Colonic mucosa (tissue), 4 donors: ENCODE measurements at regions not wholly inside any gene's neighbourhood (a gene's known extent, or its start where the extent isn't known, plus 50 kb on each side); places are given as distances from the start of the nearest gene placed in this dataset.

Experiments used
- DNase-seq: peaks from one replicate; pipeline ENCODE4 v3.0.0-alpha.2; 2020
- H3K27ac ChIP-seq: fragments of 200-600 bp; one replicate; pipeline ENCODE4 v1.8.0; 2021
- H3K27me3 ChIP-seq: fragments of 200-600 bp; one replicate; pipeline ENCODE4 v1.8.0; 2021
- H3K36me3 ChIP-seq: fragments of 200-600 bp; one replicate; pipeline ENCODE4 v1.8.0; 2021
- H3K4me1 ChIP-seq: fragments of 200-600 bp; one replicate; pipeline ENCODE4 v1.8.0; 2021; ENCODE audit warnings: mild to moderate bottlenecking
- H3K4me3 ChIP-seq: fragments of 200-600 bp; one replicate; pipeline ENCODE4 v1.8.0; 2021
- H3K9ac ChIP-seq, 2 donors: one replicate each; pipeline ENCODE4 v1.7.0; 2013; ENCODE audit warnings: control low read depth in 2 of 2, low read depth in 2 of 2, low read length in 2 of 2
- H3K9me3 ChIP-seq: fragments of 200-600 bp; one replicate; pipeline ENCODE4 v1.8.0; 2021
- intact Hi-C: fragments of 100-400 bp; cut with DNase I; formaldehyde crosslinking; loops from one replicate; pipeline ENCODE4 v1.14.1; 2022
- TF ChIP-seq, protein P1 (sequence below): fragments of 200-600 bp; IDR thresholded peaks from one replicate; pipeline ENCODE4 v1.8.0; 2022; ENCODE audit warnings: antibody characterized with exemption, mild to moderate bottlenecking
- donor health status: healthy.
- donor health status: DM: no; HTN: no; CAD: no.
- donor health status: DM: no; HTN: no; CAD: no.

GRCh38 chrX:107507744-107508117 lies 58.3 kb downstream of the FRMPD3 start:
- Histone ChIP-seq H3K36me3 (no peaks in the 10 kb centered on the region), H3K4me1 (no peaks in the 10 kb centered on the region), H3K27ac (no peak overlapping the region), H3K9me3 (no peaks in the 10 kb centered on the region), H3K27me3 (no peaks in the 10 kb centered on the region), H3K9ac (no peak overlapping the region), H3K4me3 (no peak overlapping the region)
- intact Hi-C loops, result no loop called here
- TF ChIP-seq, protein P1, sequence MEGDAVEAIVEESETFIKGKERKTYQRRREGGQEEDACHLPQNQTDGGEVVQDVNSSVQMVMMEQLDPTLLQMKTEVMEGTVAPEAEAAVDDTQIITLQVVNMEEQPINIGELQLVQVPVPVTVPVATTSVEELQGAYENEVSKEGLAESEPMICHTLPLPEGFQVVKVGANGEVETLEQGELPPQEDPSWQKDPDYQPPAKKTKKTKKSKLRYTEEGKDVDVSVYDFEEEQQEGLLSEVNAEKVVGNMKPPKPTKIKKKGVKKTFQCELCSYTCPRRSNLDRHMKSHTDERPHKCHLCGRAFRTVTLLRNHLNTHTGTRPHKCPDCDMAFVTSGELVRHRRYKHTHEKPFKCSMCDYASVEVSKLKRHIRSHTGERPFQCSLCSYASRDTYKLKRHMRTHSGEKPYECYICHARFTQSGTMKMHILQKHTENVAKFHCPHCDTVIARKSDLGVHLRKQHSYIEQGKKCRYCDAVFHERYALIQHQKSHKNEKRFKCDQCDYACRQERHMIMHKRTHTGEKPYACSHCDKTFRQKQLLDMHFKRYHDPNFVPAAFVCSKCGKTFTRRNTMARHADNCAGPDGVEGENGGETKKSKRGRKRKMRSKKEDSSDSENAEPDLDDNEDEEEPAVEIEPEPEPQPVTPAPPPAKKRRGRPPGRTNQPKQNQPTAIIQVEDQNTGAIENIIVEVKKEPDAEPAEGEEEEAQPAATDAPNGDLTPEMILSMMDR, result no peak
- no peak for DNase-seq

GRCh38 chrX:107508925-107509324 lies 59.5 kb downstream of the FRMPD3 start:
- Histone ChIP-seq H3K27ac (no peak overlapping the region), H3K4me3 (no peak overlapping the region), H3K36me3 (no peaks in the 10 kb centered on the region), H3K4me1 (no peaks in the 10 kb centered on the region), H3K9me3 (no peaks in the 10 kb centered on the region), H3K27me3 (no peaks in the 10 kb centered on the region), H3K9ac (no peak overlapping the region)
- intact Hi-C loops, result no loop called here
- DNase-seq, result no peak
- TF ChIP-seq, protein P1, result no peak

DNA sequence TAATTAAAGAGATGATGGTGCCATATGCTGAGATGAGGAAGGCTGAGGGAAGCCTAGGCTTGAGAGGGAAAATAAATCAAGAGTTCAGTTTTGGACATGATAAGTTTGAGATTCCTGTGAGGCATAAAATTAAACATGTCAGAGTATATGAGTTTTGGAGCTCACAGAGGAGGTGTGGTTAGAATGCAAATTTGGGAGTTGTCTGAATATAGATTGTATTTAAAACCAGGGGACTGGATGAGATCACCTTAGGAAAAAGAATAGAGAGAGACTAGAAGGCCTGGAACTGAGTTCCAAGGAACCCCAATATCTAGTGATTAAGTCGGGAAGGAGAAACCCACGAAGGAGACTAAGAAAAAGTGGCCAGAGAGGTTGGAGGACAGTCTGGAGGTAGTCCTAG lies 65.5 kb downstream of the FRMPD3 start:
- Histone ChIP-seq H3K4me1 (no peaks in the 10 kb centered on the region), H3K36me3 (no peaks in the 10 kb centered on the region), H3K27me3 (no peaks in the 10 kb centered on the region), H3K9ac (no peak overlapping the region), H3K9me3 (no peaks in the 10 kb centered on the region), H3K27ac (no peak overlapping the region), H3K4me3 (no peak overlapping the region)
- TF ChIP-seq, protein P1, result no peak
- intact Hi-C loops, result no loop called here
- no peak for DNase-seq

DNA sequence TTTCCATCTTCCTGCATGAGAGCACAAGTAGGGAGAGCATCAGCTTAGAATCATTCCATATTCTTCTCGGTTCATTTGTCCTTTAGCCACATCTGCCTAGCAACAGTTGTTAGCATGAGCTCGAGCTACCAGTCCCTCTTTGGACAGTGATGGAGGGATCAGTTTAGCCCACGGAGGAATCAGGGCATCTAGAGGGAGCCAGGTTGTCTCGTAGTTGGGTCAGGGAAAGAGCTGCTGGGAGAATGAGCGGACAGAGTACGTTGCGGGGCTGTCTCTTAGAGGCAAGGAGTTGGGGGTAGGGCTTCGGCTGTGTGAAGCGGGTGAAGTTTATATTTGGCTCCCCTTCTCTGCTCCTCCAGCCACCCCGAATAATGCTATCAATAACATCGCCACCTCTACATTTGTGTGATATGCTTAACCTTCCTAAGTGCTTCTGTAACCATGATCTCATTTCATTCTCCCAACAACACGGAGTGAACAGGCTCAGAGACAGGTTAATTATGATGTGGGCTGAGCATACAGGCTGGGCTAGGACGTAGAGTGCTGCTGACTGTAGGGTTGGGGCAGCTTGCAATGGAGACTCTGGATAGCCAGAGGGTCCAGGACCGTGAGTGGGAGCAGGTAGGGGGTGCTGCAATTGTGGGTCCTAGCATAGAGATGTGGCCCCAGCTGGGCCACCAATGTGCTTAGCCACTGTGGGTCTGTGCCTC lies 72.6 kb downstream of the FRMPD3 start:
- no peaks in the 10 kb centered on the region for H3K36me3 ChIP-seq
- no peak overlapping the region for H3K9ac ChIP-seq
- DNase-seq, result no peak
- intact Hi-C loops, result no loop called here
- no peaks in the 10 kb centered on the region for H3K9me3 ChIP-seq
- TF ChIP-seq, protein P1, result no peak
- H3K27ac ChIP-seq, result no peak overlapping the region
- H3K27me3 ChIP-seq, result no peaks in the 10 kb centered on the region
- H3K4me1 ChIP-seq, result no peaks in the 10 kb centered on the region
- H3K4me3 ChIP-seq, result no peak overlapping the region

GRCh38 chrX:107522901-107523300 lies 73.4 kb downstream of the FRMPD3 start:
- Histone ChIP-seq H3K36me3 (no peaks in the 10 kb centered on the region), H3K27ac (no peak overlapping the region), H3K4me3 (no peak overlapping the region), H3K27me3 (no peaks in the 10 kb centered on the region), H3K9me3 (no peaks in the 10 kb centered on the region), H3K4me1 (no peaks in the 10 kb centered on the region), H3K9ac (no peak overlapping the region)
- TF ChIP-seq, protein P1, result no peak
- intact Hi-C loops, result no loop called here
- no peak for DNase-seq
